ENCODE measurements at regions not wholly inside any gene's neighbourhood (a gene's known extent, or its start where the extent isn't known, plus 50 kb on each side); places are given as distances from the start of the nearest gene placed in this dataset.

DNA sequence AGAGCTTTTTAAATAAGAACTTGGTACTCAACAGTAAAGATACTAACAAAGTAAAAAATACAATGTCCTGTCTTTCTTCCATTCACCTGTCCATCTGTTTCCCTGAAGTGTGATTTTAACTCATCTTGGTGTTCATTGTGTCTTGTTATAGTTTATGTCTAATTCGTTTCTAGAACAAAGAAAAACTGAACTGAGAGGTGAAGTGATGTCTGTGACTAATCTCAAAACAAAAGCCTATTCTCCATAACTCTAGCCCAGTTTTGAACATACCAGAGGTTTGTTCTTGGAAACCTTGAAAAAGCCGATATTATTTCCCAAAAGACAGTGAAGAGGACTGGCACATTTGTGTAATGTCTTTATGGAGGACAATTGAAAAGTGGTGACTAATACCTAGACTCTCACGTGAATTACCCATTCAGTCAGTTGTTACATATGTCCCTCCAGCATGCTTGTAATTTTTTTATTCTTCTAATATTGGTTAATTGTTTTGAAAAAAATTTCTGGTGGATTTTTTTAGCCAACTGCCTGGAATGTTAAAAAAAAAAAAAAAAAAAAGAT is 725.8 kb downstream of the SATB2 start:
- ATAC-seq: no peak
- Mint-ChIP-seq H3K9me3 (peaks cover 0 to 16% (median 0%) of the 10 kb centered on the region in 9 donors), H3K4me3 (no peak overlapping the region), H3K27me3 (peaks cover 0 to 9% (median 0%) of the 10 kb centered on the region in 5 donors), H3K36me3 (no peaks in the 10 kb centered on the region), H3K4me1 (no peaks in the 10 kb centered on the region), H3K27ac (no peak overlapping the region)
- POLR2A ChIA-PET: no interaction called here
- no peak for DNase-seq

DNA sequence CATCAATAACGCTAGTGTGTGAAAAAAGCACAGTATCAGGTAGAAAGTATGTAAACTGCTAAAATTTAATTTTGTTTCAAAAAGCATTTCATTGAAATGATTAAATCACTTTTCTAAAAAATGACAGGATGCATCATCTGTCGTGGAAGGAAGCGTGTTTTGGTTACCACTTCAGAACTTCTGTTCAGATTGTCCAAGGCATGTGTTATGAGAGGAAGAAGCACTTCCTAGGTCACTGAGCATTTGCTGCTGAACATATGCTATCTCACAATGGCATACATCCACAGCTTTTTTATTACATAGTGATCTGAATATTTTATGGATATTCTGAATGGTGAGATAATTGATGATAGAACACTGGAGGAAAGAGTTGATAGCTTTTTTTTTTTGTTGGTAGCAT is 737.5 kb downstream of the SATB2 start:
- Mint-ChIP-seq H3K4me1 (no peaks in the 10 kb centered on the region), H3K36me3 (no peaks in the 10 kb centered on the region), H3K9me3 (peaks cover 0 to 2% (median 0%) of the 10 kb centered on the region in 9 donors), H3K4me3 (no peak overlapping the region), H3K27me3 (peaks cover 0 to 3% (median 0%) of the 10 kb centered on the region in 5 donors), H3K27ac (no peak overlapping the region)
- DNase-seq (no peak), ATAC-seq (no peak)
- POLR2A ChIA-PET: no interaction called here

DNA sequence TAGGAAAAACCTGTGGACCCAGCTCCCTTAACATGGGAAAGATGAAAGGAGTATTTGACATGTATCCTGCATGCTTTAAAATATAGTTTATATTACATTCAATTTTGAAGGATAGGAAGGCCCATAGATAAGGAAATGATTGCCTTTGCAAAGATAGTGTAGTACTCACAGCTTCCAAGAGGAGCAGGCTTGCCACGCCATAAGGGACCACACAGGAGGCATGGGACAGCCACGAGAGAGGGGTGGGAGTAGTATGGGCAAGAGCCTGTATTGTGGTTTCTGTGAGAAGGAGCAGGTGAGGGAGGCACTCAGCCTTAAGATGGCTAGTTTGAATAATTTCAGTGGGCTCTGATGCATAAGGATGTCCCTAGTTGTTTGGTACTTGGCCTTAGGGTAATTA is 740.3 kb downstream of the SATB2 start:
- no peaks in the 10 kb centered on the region for H3K36me3 Mint-ChIP-seq
- no peaks in the 10 kb centered on the region for H3K27me3 Mint-ChIP-seq
- POLR2A ChIA-PET: no interaction called here
- H3K4me3 Mint-ChIP-seq: no peak overlapping the region
- no peak for ATAC-seq
- H3K27ac Mint-ChIP-seq: no peak overlapping the region
- no peaks in the 10 kb centered on the region for H3K4me1 Mint-ChIP-seq
- peaks cover 0 to 2% (median 0%) of the 10 kb centered on the region in 9 donors for H3K9me3 Mint-ChIP-seq
- DNase-seq: no peak

GRCh38 chr2:198715302-198715835 is 742.4 kb downstream of the SATB2 start:
- POLR2A ChIA-PET: no interaction called here
- Mint-ChIP-seq H3K27ac (no peak overlapping the region), H3K9me3 (no peaks in the 10 kb centered on the region), H3K4me1 (no peaks in the 10 kb centered on the region), H3K27me3 (peaks cover 0 to 2% (median 0%) of the 10 kb centered on the region in 5 donors), H3K4me3 (no peak overlapping the region), H3K36me3 (no peaks in the 10 kb centered on the region)
- DNase-seq (no peak), ATAC-seq (no peak)

DNA sequence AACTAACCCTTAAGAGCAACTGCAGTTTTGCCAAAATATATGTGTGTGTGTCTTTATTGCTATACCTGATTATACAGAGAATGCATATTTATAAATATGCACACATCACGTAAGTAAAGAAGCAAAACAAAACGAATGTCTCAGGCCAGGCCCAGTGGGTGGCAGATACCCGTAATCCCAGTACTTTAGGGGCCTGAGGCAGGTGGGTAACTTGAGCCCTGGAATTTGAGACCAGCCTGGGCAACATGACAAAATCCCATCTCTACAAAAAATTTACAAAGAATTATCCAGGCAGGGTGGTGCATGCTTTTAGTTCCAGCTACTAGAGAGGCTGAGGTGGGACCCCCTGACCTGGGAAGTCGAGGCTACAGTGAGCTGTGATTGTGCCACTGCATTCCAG is 745.3 kb downstream of the SATB2 start:
- DNase-seq: no peak
- Mint-ChIP-seq H3K4me3 (no peak overlapping the region), H3K4me1 (no peaks in the 10 kb centered on the region), H3K27me3 (peaks cover 0 to 2% (median 0%) of the 10 kb centered on the region in 5 donors), H3K27ac (no peak overlapping the region), H3K9me3 (no peaks in the 10 kb centered on the region), H3K36me3 (no peaks in the 10 kb centered on the region)
- ATAC-seq: no peak
- POLR2A ChIA-PET: interaction anchor here (0.6 kb wide), 1 partner anchor 12 kb away, joined by 3 read pairs; no protein-coding TSS in a partner anchor

DNA sequence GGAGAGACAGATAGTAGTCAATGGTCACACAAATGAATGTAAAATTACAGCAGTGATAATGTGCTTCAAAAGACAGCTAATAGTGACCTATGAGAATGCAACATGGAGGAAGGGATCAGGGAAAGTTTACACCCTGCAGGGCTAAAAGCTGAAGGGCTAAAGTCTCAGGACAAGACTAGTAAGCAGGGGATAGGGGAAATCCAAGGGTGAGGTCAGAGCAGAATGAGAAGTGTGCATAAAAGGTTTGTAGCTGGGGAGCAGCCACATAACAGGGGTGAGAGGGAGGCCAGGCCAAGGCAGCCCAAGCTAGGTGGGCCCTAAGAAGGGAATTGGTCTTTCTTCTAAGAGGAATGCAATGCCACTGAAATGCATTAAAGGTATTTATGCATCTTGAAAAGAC is 746.3 kb downstream of the SATB2 start:
- H3K4me3 Mint-ChIP-seq: no peak overlapping the region

GRCh38 chr2:198710562-198710961 is 747.2 kb downstream of the SATB2 start:
- no peaks in the 10 kb centered on the region for H3K9me3 Mint-ChIP-seq
- no peak overlapping the region for H3K27ac Mint-ChIP-seq
- no peaks in the 10 kb centered on the region for H3K4me1 Mint-ChIP-seq
- no peak for ATAC-seq
- no peaks in the 10 kb centered on the region for H3K36me3 Mint-ChIP-seq
- no peak for DNase-seq
- POLR2A ChIA-PET: no interaction called here
- H3K27me3 Mint-ChIP-seq: peaks cover 0 to 2% (median 0%) of the 10 kb centered on the region in 5 donors
- no peak overlapping the region for H3K4me3 Mint-ChIP-seq

More for the DNA sequence above, 746.3 kb downstream of the SATB2 start:
- Mint-ChIP-seq H3K4me1 (no peaks in the 10 kb centered on the region), H3K36me3 (no peaks in the 10 kb centered on the region), H3K27ac (no peak overlapping the region), H3K9me3 (no peaks in the 10 kb centered on the region), H3K27me3 (peaks cover 0 to 2% (median 0%) of the 10 kb centered on the region in 5 donors)
- DNase-seq (no peak), ATAC-seq (no peak)
- POLR2A ChIA-PET: no interaction called here

GRCh38 chr2:198706476-198707082 is 751.2 kb downstream of the SATB2 start:
- H3K27me3 Mint-ChIP-seq: peaks cover 0 to 3% (median 0%) of the 10 kb centered on the region in 5 donors
- ATAC-seq: no peak
- no peaks in the 10 kb centered on the region for H3K36me3 Mint-ChIP-seq
- DNase-seq: no peak
- POLR2A ChIA-PET: no interaction called here
- no peak overlapping the region for H3K27ac Mint-ChIP-seq
- no peak overlapping the region for H3K4me3 Mint-ChIP-seq
- no peaks in the 10 kb centered on the region for H3K9me3 Mint-ChIP-seq
- no peaks in the 10 kb centered on the region for H3K4me1 Mint-ChIP-seq

GRCh38 chr2:198703281-198703680 is 754.5 kb downstream of the SATB2 start:
- ATAC-seq (no peak), DNase-seq (no peak)
- no peak overlapping the region for H3K27ac Mint-ChIP-seq
- POLR2A ChIA-PET: no interaction called here
- no peak overlapping the region for H3K4me3 Mint-ChIP-seq
- H3K27me3 Mint-ChIP-seq: peaks cover 0 to 3% (median 0%) of the 10 kb centered on the region in 5 donors
- peaks cover 0 to 10% (median 0%) of the 10 kb centered on the region in 9 donors for H3K9me3 Mint-ChIP-seq
- H3K4me1 Mint-ChIP-seq: no peaks in the 10 kb centered on the region
- no peaks in the 10 kb centered on the region for H3K36me3 Mint-ChIP-seq

- DNase-seq (no peak), ATAC-seq (no peak)
- Mint-ChIP-seq H3K4me1 (no peaks in the 10 kb centered on the region), H3K9me3 (peaks cover 0 to 10% (median 0%) of the 10 kb centered on the region in 9 donors), H3K27me3 (peaks cover 0 to 3% (median 0%) of the 10 kb centered on the region in 5 donors), H3K36me3 (no peaks in the 10 kb centered on the region), H3K4me3 (no peak overlapping the region), H3K27ac (no peak overlapping the region)
- POLR2A ChIA-PET: no interaction called here
Observed at GRCh38 chr2:198702796-198703195, 754.9 kb downstream of the SATB2 start.

GRCh38 chr2:198701481-198701880 is 756.3 kb downstream of the SATB2 start:
- H3K4me3 Mint-ChIP-seq: no peak overlapping the region
- POLR2A ChIA-PET: no interaction called here
- peaks cover 0 to 10% (median 0%) of the 10 kb centered on the region in 9 donors for H3K9me3 Mint-ChIP-seq
- peaks cover 0 to 3% (median 0%) of the 10 kb centered on the region in 5 donors for H3K27me3 Mint-ChIP-seq
- no peaks in the 10 kb centered on the region for H3K36me3 Mint-ChIP-seq
- H3K27ac Mint-ChIP-seq: no peak overlapping the region
- no peaks in the 10 kb centered on the region for H3K4me1 Mint-ChIP-seq
- DNase-seq: no peak
- no peak for ATAC-seq

DNA sequence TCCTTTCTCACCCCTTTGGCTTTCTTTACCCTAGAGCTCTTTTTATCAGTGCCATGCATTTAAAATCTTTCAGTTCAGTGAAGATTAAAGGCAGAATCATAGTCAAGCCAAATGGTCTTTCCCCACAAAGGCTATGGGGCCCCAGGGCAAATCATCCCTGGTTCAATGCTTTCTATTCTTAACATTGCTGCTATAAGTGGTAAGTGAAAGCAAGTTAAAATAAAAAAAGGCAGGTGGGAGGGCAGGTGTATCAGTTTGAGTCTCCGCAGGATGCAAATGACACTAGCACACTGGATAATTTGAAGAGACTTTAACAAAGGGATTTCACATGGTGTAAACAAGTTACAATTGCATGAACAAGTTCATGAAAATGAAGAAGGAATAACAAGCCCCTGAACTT is 757.4 kb downstream of the SATB2 start:
- no peak for ATAC-seq
- H3K27me3 Mint-ChIP-seq: peaks cover 0 to 3% (median 0%) of the 10 kb centered on the region in 5 donors
- H3K36me3 Mint-ChIP-seq: no peaks in the 10 kb centered on the region
- H3K27ac Mint-ChIP-seq: no peak overlapping the region
- peaks cover 0 to 10% (median 0%) of the 10 kb centered on the region in 9 donors for H3K9me3 Mint-ChIP-seq
- no peaks in the 10 kb centered on the region for H3K4me1 Mint-ChIP-seq
- no peak overlapping the region for H3K4me3 Mint-ChIP-seq
- POLR2A ChIA-PET: interaction anchor here (0.7 kb wide), 1 partner anchor 12 kb away, joined by 3 read pairs; no protein-coding TSS in a partner anchor
- no peak for DNase-seq

DNA sequence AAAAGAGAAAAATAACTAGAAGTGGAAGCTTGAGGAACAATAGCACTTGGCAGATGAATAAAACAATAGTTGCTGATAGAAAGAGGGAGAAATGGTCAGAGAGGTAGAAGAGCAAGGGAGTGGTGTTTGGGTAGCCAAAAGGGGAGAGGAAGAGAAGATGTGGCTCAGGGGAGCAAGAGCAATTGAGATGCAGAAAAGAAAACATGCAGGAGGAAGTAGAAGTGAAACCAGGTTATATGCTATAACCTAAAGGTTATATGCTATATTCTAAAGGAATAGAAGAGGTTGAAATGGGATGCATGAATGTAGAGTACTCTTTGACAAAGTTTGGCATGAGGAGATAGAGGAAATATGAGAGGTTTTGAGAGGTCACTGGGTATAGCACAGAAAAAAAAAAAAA is 759.5 kb downstream of the SATB2 start:
- no peak overlapping the region for H3K27ac Mint-ChIP-seq
- no peaks in the 10 kb centered on the region for H3K4me1 Mint-ChIP-seq
- POLR2A ChIA-PET: no interaction called here
- H3K27me3 Mint-ChIP-seq: peaks cover 0 to 3% (median 0%) of the 10 kb centered on the region in 5 donors
- peaks cover 0 to 10% (median 0%) of the 10 kb centered on the region in 9 donors for H3K9me3 Mint-ChIP-seq
- ATAC-seq: no peak
- no peaks in the 10 kb centered on the region for H3K36me3 Mint-ChIP-seq
- no peak for DNase-seq
- no peak overlapping the region for H3K4me3 Mint-ChIP-seq
